HG03135 (cell line): ENCODE measurements at regions not wholly inside any gene's neighbourhood (a gene's known extent, or its start where the extent isn't known, plus 50 kb on each side); places are given as distances from the start of the nearest gene placed in this dataset.
"Not testable (repeated sequence)": the region's sequence is repeated elsewhere in the genome, so short reads cannot be mapped to it uniquely, and the experiment has no call there.

Source experiments
- ATAC-seq: cut with Tn5 transposase; IDR thresholded peaks from one replicate; pipeline ENCODE4 v1.9.1; 2021; ENCODE audit warnings: mild to moderate bottlenecking, moderate library complexity; ENCODE audit not compliant: unreplicated experiment

- ATAC-seq = no peak
Observed at GRCh38 chr4:66855956-66856355, 689.3 kb downstream of the CENPC start.

DNA sequence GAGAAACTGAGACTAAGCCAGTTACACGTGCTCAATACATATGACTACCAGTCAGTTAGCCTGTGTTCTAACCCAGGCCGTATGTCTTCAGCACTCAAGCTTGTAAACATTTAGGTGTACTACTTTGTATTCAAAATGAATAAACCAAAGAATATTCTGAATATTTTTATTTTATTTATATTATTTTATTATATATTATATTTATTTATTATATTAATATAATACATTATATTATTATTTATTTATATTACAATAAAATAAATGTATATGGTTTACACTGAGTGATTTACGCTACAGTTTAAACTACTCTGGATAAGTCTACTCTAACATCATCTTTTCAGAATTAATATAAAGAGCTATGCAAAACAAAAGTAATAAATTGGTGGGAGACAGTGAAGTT, 691.5 kb downstream of the CENPC start:
- no peak for ATAC-seq

DNA sequence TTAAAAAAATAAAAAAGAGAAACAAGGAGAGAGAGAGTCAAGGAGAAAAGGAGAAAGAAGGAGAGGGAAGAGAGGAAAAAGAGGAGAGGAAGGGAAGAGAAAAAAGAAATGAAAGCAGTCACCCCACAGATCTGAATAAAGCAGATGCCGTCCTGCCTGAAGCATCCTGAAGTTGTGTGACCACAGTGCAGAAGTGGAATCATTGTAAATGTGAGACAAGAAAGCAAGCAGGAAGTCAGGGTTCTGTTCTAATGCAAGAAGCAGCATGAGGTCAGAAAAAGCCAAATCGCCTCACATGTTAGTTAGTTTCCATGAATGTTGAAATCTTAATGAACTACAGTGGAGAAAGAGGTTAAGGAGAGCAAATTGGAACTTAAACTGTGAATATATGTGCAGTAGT, 692.5 kb downstream of the CENPC start:
- ATAC-seq = no peak

- ATAC-seq = no peak
Observed at GRCh38 chr4:66849596-66849995, 695.7 kb downstream of the CENPC start.

GRCh38 chr4:66842724-66843088, 702.6 kb downstream of the CENPC start:
- no peak for ATAC-seq

- ATAC-seq = no peak
Observed at GRCh38 chr4:66842026-66842723, 703.1 kb downstream of the CENPC start.

GRCh38 chr4:66840178-66840577, 705.1 kb downstream of the CENPC start:
- ATAC-seq = no peak

GRCh38 chr4:66837279-66837922, 707.9 kb downstream of the CENPC start:
- no peak for ATAC-seq

- no peak for ATAC-seq
Observed at GRCh38 chr4:66829310-66829709, 716.0 kb downstream of the CENPC start.

DNA sequence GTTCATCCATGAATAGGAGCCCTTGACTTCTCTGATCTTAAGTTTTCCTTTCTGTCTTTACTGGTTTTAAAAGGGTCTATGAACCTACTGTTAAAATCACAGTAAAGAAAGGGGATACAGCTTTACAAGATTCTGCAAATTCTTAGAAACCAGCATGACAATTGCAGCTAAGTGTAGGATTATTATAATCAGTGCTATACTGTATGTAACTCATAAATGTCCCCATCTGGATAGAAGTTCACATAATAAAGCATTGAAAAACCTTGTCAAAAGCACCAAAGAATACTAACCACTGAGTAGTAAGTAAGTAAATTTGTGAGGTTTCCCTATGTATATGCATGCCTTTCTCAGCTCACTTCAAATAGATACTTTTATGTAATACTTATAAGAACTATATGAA, 724.6 kb downstream of the CENPC start:
- no peak for ATAC-seq

- no peak for ATAC-seq
Observed at GRCh38 chr4:66814277-66814676, 731.0 kb downstream of the CENPC start.

DNA sequence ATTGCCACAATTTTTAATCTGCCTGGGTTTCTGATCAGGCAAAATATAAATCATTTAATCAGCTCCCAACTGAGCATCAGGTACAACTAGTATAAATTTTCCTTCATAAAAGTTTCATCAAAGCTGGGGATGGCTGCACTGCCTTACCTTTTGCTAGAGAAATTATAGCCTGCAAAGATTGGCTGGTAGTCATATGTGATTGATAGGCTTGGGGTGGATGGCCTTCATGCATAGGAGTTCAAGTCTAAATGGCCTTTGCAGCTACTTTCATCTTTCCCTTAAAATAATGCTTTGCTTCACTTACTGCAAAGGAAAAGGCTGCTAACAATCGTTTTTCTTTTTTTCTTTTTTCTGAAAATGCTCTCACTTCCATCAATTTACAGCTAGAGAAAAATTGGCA, 739.7 kb downstream of the CENPC start:
- ATAC-seq = no peak

GRCh38 chr4:66804979-66805378, 740.3 kb downstream of the CENPC start:
- no peak for ATAC-seq

- ATAC-seq = no peak
Observed at GRCh38 chr4:66797608-66798007, 747.7 kb downstream of the CENPC start.

- ATAC-seq = no peak
Observed at GRCh38 chr4:66795724-66796123, 749.6 kb downstream of the CENPC start.

DNA sequence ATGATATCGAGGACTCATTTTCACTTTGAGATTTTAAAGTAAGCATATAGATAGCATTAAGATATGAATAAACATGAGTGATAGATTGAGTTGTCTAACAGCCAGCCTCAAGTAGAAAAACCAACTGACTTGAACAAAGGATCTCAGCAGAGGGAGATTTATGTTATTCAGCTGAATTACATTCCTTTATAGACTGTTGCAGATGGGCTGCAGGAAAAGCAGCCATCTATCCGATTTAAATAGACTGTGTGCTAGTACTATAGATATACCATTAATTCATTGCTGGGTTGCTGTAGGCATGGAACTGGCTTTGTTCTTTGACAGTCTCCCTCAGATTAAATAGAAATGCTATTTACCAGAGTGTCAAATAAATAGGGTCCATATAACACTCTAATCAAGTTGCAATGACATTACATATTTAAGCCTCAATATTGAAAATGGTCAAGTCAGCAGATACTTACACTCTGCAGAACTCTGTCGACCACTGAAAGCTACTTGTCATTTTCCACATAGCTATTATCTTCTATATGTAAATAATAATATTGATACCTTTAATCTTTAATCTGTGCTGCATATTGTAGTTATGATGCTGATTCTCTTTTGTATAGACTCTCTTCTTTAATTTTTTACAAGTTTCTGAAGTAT, 750.8 kb downstream of the CENPC start:
- ATAC-seq = no peak

DNA sequence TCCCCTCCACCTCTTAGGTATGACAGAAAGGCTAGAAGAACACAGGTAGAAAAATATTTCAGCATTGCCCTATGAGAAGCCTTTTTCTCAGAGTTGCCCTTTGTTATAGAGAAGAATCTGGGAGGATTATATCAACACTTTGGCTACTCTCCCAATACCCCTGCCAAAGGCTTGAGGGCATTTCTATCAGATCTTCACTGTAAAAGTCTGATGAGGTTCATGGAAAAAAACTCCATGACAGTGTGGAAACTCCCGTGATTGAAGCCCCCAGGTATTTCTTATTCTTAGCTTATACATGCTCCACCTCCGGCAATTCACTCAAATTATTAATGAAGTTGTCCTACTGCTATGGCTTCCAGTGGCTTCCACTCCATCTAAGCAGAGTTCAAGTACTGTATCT, 753.6 kb downstream of the CENPC start:
- no peak for ATAC-seq

DNA sequence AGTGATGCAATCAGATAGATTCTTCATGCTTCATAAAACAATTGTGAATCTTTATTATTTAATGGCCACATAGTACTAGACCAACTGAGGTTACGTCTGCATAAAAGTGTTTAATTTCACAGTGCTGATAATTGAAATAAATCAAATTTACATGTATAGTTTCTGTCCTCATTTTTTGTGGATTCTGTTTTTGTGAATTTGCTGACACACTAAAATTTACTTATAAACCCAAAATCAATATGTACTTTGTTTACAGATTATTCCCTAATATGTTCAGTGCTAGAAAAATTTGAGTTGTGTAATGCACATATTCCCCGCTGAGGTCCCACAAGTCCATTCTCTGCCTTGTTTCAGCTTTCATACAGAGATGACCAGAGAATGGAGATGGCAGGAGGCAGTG, 759.8 kb downstream of the CENPC start:
- ATAC-seq = no peak

DNA sequence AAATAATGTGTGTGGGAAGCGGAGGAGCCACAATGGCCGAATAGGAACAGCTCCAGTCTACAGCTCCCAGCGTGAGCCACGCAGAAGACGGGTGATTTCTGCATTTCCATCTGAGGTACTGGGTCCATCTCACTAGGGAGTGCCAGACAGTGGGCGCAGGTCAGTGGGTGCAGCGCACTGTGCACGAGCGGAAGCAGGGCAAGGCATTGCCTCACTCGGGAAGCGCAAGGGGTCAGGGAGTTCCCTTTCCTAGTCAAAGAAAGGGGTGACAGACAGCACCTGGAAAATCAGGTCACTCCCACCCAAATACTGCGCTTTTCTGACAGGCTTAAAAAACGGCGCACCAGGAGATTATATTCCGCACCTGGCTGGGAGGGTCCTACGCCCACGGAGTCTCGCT, 762.6 kb downstream of the CENPC start:
- not testable (repeated sequence) for ATAC-seq

- ATAC-seq = no peak
Observed at GRCh38 chr4:66777097-66777496, 768.2 kb downstream of the CENPC start.

- ATAC-seq = no peak
Observed at GRCh38 chr4:66769441-66769840, 775.9 kb downstream of the CENPC start.

GRCh38 chr4:66767442-66767841, 777.9 kb downstream of the CENPC start:
- ATAC-seq = no peak
